ENCODE measurements at regions not wholly inside any gene's neighbourhood (a gene's known extent, or its start where the extent isn't known, plus 50 kb on each side); places are given as distances from the start of the nearest gene placed in this dataset.
"Not testable (repeated sequence)": the region's sequence is repeated elsewhere in the genome, so short reads cannot be mapped to it uniquely, and the experiment has no call there.

DNA sequence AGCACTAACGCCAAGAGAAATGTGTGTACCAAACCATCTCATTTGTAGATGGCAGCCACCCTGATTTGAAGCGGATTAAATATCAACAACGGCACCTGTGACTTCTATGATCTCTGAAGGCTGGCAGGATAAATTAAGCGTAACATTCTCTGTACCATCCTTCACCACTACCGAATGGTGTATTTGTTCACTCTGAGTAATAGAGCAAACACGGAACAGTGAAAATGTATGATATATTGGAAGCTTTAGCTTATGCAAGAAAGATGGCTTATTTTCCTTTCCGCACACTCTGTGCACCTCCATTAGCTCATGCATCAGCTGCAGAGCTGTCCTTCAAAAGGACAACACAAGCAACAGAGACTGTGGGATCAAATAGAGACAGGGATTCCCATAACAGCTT lies 431.1 kb downstream of the PRELID2 start:
- Histone ChIP-seq H3K4me3 (ENCODE audit: low read depth, low read length, poor library complexity, severe bottlenecking) (no peak overlapping the region), H3K4me1 (ENCODE audit: insufficient read depth, low read length, poor library complexity, severe bottlenecking) (no peaks in the 10 kb centered on the region), H3K36me3 (ENCODE audit: insufficient read depth, low read length, poor library complexity, severe bottlenecking) (no peaks in the 10 kb centered on the region), H3K27me3 (replicated peaks; ENCODE audit: insufficient read depth, low read depth, low read length, poor library complexity) (no peaks in the 10 kb centered on the region), H3K27ac (ENCODE audit: low read depth, low read length, poor library complexity, severe bottlenecking) (no peak overlapping the region), H3K9me3 (ENCODE audit: low read depth, low read length, poor library complexity, severe bottlenecking) (no peaks in the 10 kb centered on the region)
- ChIA-PET CTCF (no interaction called here), POLR2A (ENCODE audit: low non-redundant PET) (no interaction called here)
- no peak for TF ChIP-seq EZH2 (IDR thresholded peaks at IDR 0.05; ENCODE audit: borderline replicate concordance, low read depth, low read length, poor library complexity, severe bottlenecking)
- TF ChIP-seq, protein P1, sequence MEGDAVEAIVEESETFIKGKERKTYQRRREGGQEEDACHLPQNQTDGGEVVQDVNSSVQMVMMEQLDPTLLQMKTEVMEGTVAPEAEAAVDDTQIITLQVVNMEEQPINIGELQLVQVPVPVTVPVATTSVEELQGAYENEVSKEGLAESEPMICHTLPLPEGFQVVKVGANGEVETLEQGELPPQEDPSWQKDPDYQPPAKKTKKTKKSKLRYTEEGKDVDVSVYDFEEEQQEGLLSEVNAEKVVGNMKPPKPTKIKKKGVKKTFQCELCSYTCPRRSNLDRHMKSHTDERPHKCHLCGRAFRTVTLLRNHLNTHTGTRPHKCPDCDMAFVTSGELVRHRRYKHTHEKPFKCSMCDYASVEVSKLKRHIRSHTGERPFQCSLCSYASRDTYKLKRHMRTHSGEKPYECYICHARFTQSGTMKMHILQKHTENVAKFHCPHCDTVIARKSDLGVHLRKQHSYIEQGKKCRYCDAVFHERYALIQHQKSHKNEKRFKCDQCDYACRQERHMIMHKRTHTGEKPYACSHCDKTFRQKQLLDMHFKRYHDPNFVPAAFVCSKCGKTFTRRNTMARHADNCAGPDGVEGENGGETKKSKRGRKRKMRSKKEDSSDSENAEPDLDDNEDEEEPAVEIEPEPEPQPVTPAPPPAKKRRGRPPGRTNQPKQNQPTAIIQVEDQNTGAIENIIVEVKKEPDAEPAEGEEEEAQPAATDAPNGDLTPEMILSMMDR (conservative IDR thresholded peaks at IDR 0.05; ENCODE audit: low read depth, low read length) = no peak
- intact Hi-C loops (cut with micrococcal nuclease; ENCODE audit: unreplicated experiment) = no loop called here
- no peak for DNase-seq (ENCODE audit: low spot score)
- no TSS peak for BruUV-seq (replicated peaks)

DNA sequence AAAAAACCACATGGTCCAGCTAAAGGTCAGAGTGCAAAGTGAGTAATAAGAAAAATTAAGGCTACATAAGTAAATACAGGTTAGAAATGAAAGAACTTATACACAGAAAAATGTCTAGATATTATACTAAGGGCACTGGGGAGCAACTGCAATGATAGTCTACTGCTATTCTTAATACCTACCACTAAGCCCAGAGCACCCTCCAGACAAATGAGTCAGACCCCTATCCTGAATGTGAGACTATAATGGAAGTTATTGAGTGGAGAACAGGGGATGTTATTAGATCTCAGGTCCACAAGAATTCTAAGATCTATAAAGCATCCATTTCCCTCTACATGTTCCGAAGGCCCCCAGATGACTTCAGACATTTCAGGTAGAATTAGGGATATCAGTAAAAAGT lies 438.3 kb downstream of the PRELID2 start:
- Histone ChIP-seq H3K27me3 (replicated peaks; ENCODE audit: insufficient read depth, low read depth, low read length, poor library complexity) (no peaks in the 10 kb centered on the region), H3K4me1 (ENCODE audit: insufficient read depth, low read length, poor library complexity, severe bottlenecking) (no peaks in the 10 kb centered on the region), H3K4me3 (ENCODE audit: low read depth, low read length, poor library complexity, severe bottlenecking) (no peak overlapping the region), H3K9me3 (ENCODE audit: low read depth, low read length, poor library complexity, severe bottlenecking) (no peaks in the 10 kb centered on the region), H3K36me3 (ENCODE audit: insufficient read depth, low read length, poor library complexity, severe bottlenecking) (no peaks in the 10 kb centered on the region), H3K27ac (ENCODE audit: low read depth, low read length, poor library complexity, severe bottlenecking) (no peak overlapping the region)
- CTCF ChIA-PET = no interaction called here
- POLR2A ChIA-PET (ENCODE audit: low non-redundant PET) = no interaction called here
- DNase-seq (ENCODE audit: low spot score) = no peak
- TF ChIP-seq, protein P1 (conservative IDR thresholded peaks at IDR 0.05; ENCODE audit: low read depth, low read length) = no peak
- no peak for TF ChIP-seq EZH2 (IDR thresholded peaks at IDR 0.05; ENCODE audit: borderline replicate concordance, low read depth, low read length, poor library complexity, severe bottlenecking)
- no TSS peak for BruUV-seq (replicated peaks)
- intact Hi-C loops (cut with micrococcal nuclease; ENCODE audit: unreplicated experiment) = no loop called here

DNA sequence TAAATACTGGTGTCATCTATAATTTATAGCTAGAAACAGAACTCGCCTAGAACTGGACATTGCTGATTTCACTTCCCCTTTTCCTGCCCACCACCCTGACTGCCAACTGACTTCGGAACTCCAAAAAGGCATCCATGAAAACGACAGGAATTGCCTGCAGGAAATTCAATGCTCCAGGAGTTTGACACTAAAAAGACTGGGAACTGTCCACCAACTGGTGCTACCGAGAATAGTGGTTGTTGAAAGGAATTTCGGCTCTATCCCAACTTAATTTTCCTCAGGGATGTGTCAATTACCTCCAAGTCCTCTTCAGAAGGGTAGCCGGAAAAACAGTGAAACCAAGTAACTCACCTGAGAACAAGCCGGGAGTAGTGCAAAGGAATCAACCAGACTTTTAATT lies 440.0 kb downstream of the PRELID2 start:
- H3K4me1 ChIP-seq (ENCODE audit: insufficient read depth, low read length, poor library complexity, severe bottlenecking); H3K27me3 ChIP-seq (replicated peaks; ENCODE audit: insufficient read depth, low read depth, low read length, poor library complexity); DNase-seq (ENCODE audit: low spot score); CTCF ChIA-PET; BruUV-seq (replicated peaks); intact Hi-C loops (cut with micrococcal nuclease; ENCODE audit: unreplicated experiment); H3K9me3 ChIP-seq (ENCODE audit: low read depth, low read length, poor library complexity, severe bottlenecking); H3K27ac ChIP-seq (ENCODE audit: low read depth, low read length, poor library complexity, severe bottlenecking); H3K36me3 ChIP-seq (ENCODE audit: insufficient read depth, low read length, poor library complexity, severe bottlenecking); POLR2A ChIA-PET (ENCODE audit: low non-redundant PET); H3K4me3 ChIP-seq (ENCODE audit: low read depth, low read length, poor library complexity, severe bottlenecking): not testable (repeated sequence)

DNA sequence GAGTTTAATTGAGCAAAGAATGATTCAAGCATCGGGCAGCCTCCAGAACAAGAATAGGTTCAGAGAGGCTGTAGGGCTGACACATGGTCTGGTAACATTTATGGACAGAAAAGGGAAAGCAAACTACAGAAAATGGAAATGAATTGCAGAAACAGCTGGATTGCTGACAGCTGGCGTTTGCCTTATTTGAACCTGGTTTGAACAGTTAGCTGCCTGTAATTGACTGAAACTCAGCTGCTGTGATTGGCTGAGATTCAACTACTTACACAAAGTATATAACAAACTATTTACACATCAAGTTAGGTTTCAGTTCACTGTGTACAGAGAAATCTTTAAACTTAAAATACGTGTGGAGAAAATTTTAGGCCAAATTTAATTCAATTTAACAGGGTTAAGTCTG lies 441.7 kb downstream of the PRELID2 start:
- no TSS peak for BruUV-seq (replicated peaks)
- no peak for DNase-seq (ENCODE audit: low spot score)
- H3K27me3 ChIP-seq (replicated peaks; ENCODE audit: insufficient read depth, low read depth, low read length, poor library complexity) = no peaks in the 10 kb centered on the region
- intact Hi-C loops (cut with micrococcal nuclease; ENCODE audit: unreplicated experiment) = no loop called here
- H3K27ac ChIP-seq (ENCODE audit: low read depth, low read length, poor library complexity, severe bottlenecking) = no peak overlapping the region
- no peaks in the 10 kb centered on the region for H3K9me3 ChIP-seq (ENCODE audit: low read depth, low read length, poor library complexity, severe bottlenecking)
- no peak for TF ChIP-seq EZH2 (IDR thresholded peaks at IDR 0.05; ENCODE audit: borderline replicate concordance, low read depth, low read length, poor library complexity, severe bottlenecking)
- TF ChIP-seq, protein P1 (conservative IDR thresholded peaks at IDR 0.05; ENCODE audit: low read depth, low read length) = no peak
- no peaks in the 10 kb centered on the region for H3K36me3 ChIP-seq (ENCODE audit: insufficient read depth, low read length, poor library complexity, severe bottlenecking)
- POLR2A ChIA-PET (ENCODE audit: low non-redundant PET) = no interaction called here
- no peak overlapping the region for H3K4me3 ChIP-seq (ENCODE audit: low read depth, low read length, poor library complexity, severe bottlenecking)
- CTCF ChIA-PET = no interaction called here
- no peaks in the 10 kb centered on the region for H3K4me1 ChIP-seq (ENCODE audit: insufficient read depth, low read length, poor library complexity, severe bottlenecking)

Data from A673 (cell line).